ENCODE measurements at regions not wholly inside any gene's neighbourhood (a gene's known extent, or its start where the extent isn't known, plus 50 kb on each side); places are given as distances from the start of the nearest gene placed in this dataset.

- H3K9me3 ChIP-seq (ENCODE audit: control insufficient read depth, low read depth, low read length) = no peaks in the 10 kb centered on the region
- WGBS (ENCODE audit: insufficient coverage, low lambda C conversion rate) = 24% methylated on average over 2 of the region's 3 CpGs
- no peak overlapping the region for H3K27ac ChIP-seq (ENCODE audit: low read length)
- no peaks in the 10 kb centered on the region for H3K36me3 ChIP-seq (ENCODE audit: control insufficient read depth, insufficient read depth, low read length)
- H3K4me3 ChIP-seq (ENCODE audit: low read length) = no peak overlapping the region
- no peaks in the 10 kb centered on the region for H3K4me1 ChIP-seq (ENCODE audit: control insufficient read depth, insufficient read depth, low read length)
- H3K27me3 ChIP-seq (ENCODE audit: control insufficient read depth, insufficient read depth, low read length) = peaks cover 20% of the 10 kb centered on the region
- no peak for DNase-seq
Observed at GRCh38 chr11:123378096-123378495, 52.0 kb upstream of the GRAMD1B start.

GRCh38 chr11:123377355-123377754, 52.7 kb upstream of the GRAMD1B start:
- Histone ChIP-seq H3K36me3 (ENCODE audit: control insufficient read depth, insufficient read depth, low read length) (no peaks in the 10 kb centered on the region), H3K27ac (ENCODE audit: low read length) (no peak overlapping the region), H3K4me1 (ENCODE audit: control insufficient read depth, insufficient read depth, low read length) (no peaks in the 10 kb centered on the region), H3K9me3 (ENCODE audit: control insufficient read depth, low read depth, low read length) (no peaks in the 10 kb centered on the region), H3K4me3 (ENCODE audit: low read length) (no peak overlapping the region), H3K27me3 (ENCODE audit: control insufficient read depth, insufficient read depth, low read length) (peaks cover 17% of the 10 kb centered on the region)
- no peak for DNase-seq
- WGBS (ENCODE audit: insufficient coverage, low lambda C conversion rate) = 80% methylated on average over 1 of the region's 5 CpGs

- 90% methylated on average over 3 of the region's 3 CpGs for WGBS (ENCODE audit: insufficient coverage, low lambda C conversion rate)
Observed at GRCh38 chr11:123375832-123376231, 54.2 kb upstream of the GRAMD1B start.

GRCh38 chr11:123374622-123374968, 55.5 kb upstream of the GRAMD1B start:
- 57% methylated on average over 1 of the region's 5 CpGs for WGBS (ENCODE audit: insufficient coverage, low lambda C conversion rate)

More at GRCh38 chr11:123375832-123376231, 54.2 kb upstream of the GRAMD1B start:
- DNase-seq = no peak
- no peaks in the 10 kb centered on the region for H3K4me1 ChIP-seq (ENCODE audit: control insufficient read depth, insufficient read depth, low read length)
- no peaks in the 10 kb centered on the region for H3K9me3 ChIP-seq (ENCODE audit: control insufficient read depth, low read depth, low read length)
- H3K36me3 ChIP-seq (ENCODE audit: control insufficient read depth, insufficient read depth, low read length) = no peaks in the 10 kb centered on the region
- H3K27ac ChIP-seq (ENCODE audit: low read length) = no peak overlapping the region
- H3K27me3 ChIP-seq (ENCODE audit: control insufficient read depth, insufficient read depth, low read length) = peaks cover 14% of the 10 kb centered on the region
- H3K4me3 ChIP-seq (ENCODE audit: low read length) = no peak overlapping the region

GRCh38 chr11:123373754-123374621, 56.1 kb upstream of the GRAMD1B start:
- no peak overlapping the region for H3K27ac ChIP-seq (ENCODE audit: low read length)
- no peaks in the 10 kb centered on the region for H3K4me1 ChIP-seq (ENCODE audit: control insufficient read depth, insufficient read depth, low read length)
- no peaks in the 10 kb centered on the region for H3K36me3 ChIP-seq (ENCODE audit: control insufficient read depth, insufficient read depth, low read length)
- peaks cover 10% of the 10 kb centered on the region for H3K27me3 ChIP-seq (ENCODE audit: control insufficient read depth, insufficient read depth, low read length)
- 80% methylated on average over 1 of the region's 4 CpGs for WGBS (ENCODE audit: insufficient coverage, low lambda C conversion rate)
- H3K9me3 ChIP-seq (ENCODE audit: control insufficient read depth, low read depth, low read length) = no peaks in the 10 kb centered on the region
- no peak for DNase-seq
- no peak overlapping the region for H3K4me3 ChIP-seq (ENCODE audit: low read length)

More at GRCh38 chr11:123374622-123374968, 55.5 kb upstream of the GRAMD1B start:
- H3K36me3 ChIP-seq (ENCODE audit: control insufficient read depth, insufficient read depth, low read length) = no peaks in the 10 kb centered on the region
- peaks cover 10% of the 10 kb centered on the region for H3K27me3 ChIP-seq (ENCODE audit: control insufficient read depth, insufficient read depth, low read length)
- no peak overlapping the region for H3K4me3 ChIP-seq (ENCODE audit: low read length)
- no peak overlapping the region for H3K27ac ChIP-seq (ENCODE audit: low read length)
- no peaks in the 10 kb centered on the region for H3K9me3 ChIP-seq (ENCODE audit: control insufficient read depth, low read depth, low read length)
- DNase-seq = no peak
- no peaks in the 10 kb centered on the region for H3K4me1 ChIP-seq (ENCODE audit: control insufficient read depth, insufficient read depth, low read length)

- no peaks in the 10 kb centered on the region for H3K9me3 ChIP-seq (ENCODE audit: control insufficient read depth, low read depth, low read length)
- no peak overlapping the region for H3K27ac ChIP-seq (ENCODE audit: low read length)
- H3K4me3 ChIP-seq (ENCODE audit: low read length) = no peak overlapping the region
- no CpG with 5 or more reads among the region's 3 CpGs for WGBS (ENCODE audit: insufficient coverage, low lambda C conversion rate)
- peaks cover 5% of the 10 kb centered on the region for H3K27me3 ChIP-seq (ENCODE audit: control insufficient read depth, insufficient read depth, low read length)
- no peaks in the 10 kb centered on the region for H3K36me3 ChIP-seq (ENCODE audit: control insufficient read depth, insufficient read depth, low read length)
- no peaks in the 10 kb centered on the region for H3K4me1 ChIP-seq (ENCODE audit: control insufficient read depth, insufficient read depth, low read length)
- no peak for DNase-seq
Observed at GRCh38 chr11:123371506-123372297, 58.4 kb upstream of the GRAMD1B start.

- WGBS (ENCODE audit: insufficient coverage, low lambda C conversion rate) = 100% methylated on average over 1 of the region's 6 CpGs
Observed at GRCh38 chr11:123366924-123367323, 63.1 kb upstream of the GRAMD1B start.

GRCh38 chr11:123365955-123366354, 64.1 kb upstream of the GRAMD1B start:
- H3K4me3 ChIP-seq (ENCODE audit: low read length) = no peak overlapping the region
- no peaks in the 10 kb centered on the region for H3K4me1 ChIP-seq (ENCODE audit: control insufficient read depth, insufficient read depth, low read length)
- H3K9me3 ChIP-seq (ENCODE audit: control insufficient read depth, low read depth, low read length) = no peaks in the 10 kb centered on the region
- DNase-seq = no peak
- no peaks in the 10 kb centered on the region for H3K36me3 ChIP-seq (ENCODE audit: control insufficient read depth, insufficient read depth, low read length)
- no CpG with 5 or more reads among the region's 2 CpGs for WGBS (ENCODE audit: insufficient coverage, low lambda C conversion rate)
- peaks cover 35% of the 10 kb centered on the region for H3K27me3 ChIP-seq (ENCODE audit: control insufficient read depth, insufficient read depth, low read length)
- no peak overlapping the region for H3K27ac ChIP-seq (ENCODE audit: low read length)

More at GRCh38 chr11:123366924-123367323, 63.1 kb upstream of the GRAMD1B start:
- no peak for DNase-seq
- Histone ChIP-seq H3K4me1 (ENCODE audit: control insufficient read depth, insufficient read depth, low read length) (no peaks in the 10 kb centered on the region), H3K27me3 (ENCODE audit: control insufficient read depth, insufficient read depth, low read length) (peaks cover 26% of the 10 kb centered on the region), H3K9me3 (ENCODE audit: control insufficient read depth, low read depth, low read length) (no peaks in the 10 kb centered on the region), H3K27ac (ENCODE audit: low read length) (no peak overlapping the region), H3K4me3 (ENCODE audit: low read length) (no peak overlapping the region), H3K36me3 (ENCODE audit: control insufficient read depth, insufficient read depth, low read length) (no peaks in the 10 kb centered on the region)

- Histone ChIP-seq H3K27ac (ENCODE audit: low read length) (no peak overlapping the region), H3K27me3 (ENCODE audit: control insufficient read depth, insufficient read depth, low read length) (peaks cover 50% of the 10 kb centered on the region), H3K4me1 (ENCODE audit: control insufficient read depth, insufficient read depth, low read length) (no peaks in the 10 kb centered on the region), H3K9me3 (ENCODE audit: control insufficient read depth, low read depth, low read length) (no peaks in the 10 kb centered on the region), H3K36me3 (ENCODE audit: control insufficient read depth, insufficient read depth, low read length) (no peaks in the 10 kb centered on the region), H3K4me3 (ENCODE audit: low read length) (no peak overlapping the region)
- no peak for DNase-seq
- 100% methylated on average over 1 of the region's 9 CpGs for WGBS (ENCODE audit: insufficient coverage, low lambda C conversion rate)
Observed at GRCh38 chr11:123364080-123364479, 66.0 kb upstream of the GRAMD1B start.

- Histone ChIP-seq H3K4me3 (ENCODE audit: low read length) (no peak overlapping the region), H3K4me1 (ENCODE audit: control insufficient read depth, insufficient read depth, low read length) (no peaks in the 10 kb centered on the region), H3K27ac (ENCODE audit: low read length) (no peak overlapping the region), H3K9me3 (ENCODE audit: control insufficient read depth, low read depth, low read length) (no peaks in the 10 kb centered on the region), H3K27me3 (ENCODE audit: control insufficient read depth, insufficient read depth, low read length) (peaks cover 55% of the 10 kb centered on the region), H3K36me3 (ENCODE audit: control insufficient read depth, insufficient read depth, low read length) (no peaks in the 10 kb centered on the region)
- no peak for DNase-seq
- WGBS (ENCODE audit: insufficient coverage, low lambda C conversion rate) = no CpG with 5 or more reads among the region's 4 CpGs
Observed at GRCh38 chr11:123363556-123363955, 66.5 kb upstream of the GRAMD1B start.
